CMK (cell line): ENCODE measurements at regions not wholly inside any gene's neighbourhood (a gene's known extent, or its start where the extent isn't known, plus 50 kb on each side); places are given as distances from the start of the nearest gene placed in this dataset.

Experiments used
- DNase-seq: peaks from one replicate; pipeline ENCODE4 v3.0.0-alpha.2; 2010; ENCODE audit warnings: low read depth

DNA sequence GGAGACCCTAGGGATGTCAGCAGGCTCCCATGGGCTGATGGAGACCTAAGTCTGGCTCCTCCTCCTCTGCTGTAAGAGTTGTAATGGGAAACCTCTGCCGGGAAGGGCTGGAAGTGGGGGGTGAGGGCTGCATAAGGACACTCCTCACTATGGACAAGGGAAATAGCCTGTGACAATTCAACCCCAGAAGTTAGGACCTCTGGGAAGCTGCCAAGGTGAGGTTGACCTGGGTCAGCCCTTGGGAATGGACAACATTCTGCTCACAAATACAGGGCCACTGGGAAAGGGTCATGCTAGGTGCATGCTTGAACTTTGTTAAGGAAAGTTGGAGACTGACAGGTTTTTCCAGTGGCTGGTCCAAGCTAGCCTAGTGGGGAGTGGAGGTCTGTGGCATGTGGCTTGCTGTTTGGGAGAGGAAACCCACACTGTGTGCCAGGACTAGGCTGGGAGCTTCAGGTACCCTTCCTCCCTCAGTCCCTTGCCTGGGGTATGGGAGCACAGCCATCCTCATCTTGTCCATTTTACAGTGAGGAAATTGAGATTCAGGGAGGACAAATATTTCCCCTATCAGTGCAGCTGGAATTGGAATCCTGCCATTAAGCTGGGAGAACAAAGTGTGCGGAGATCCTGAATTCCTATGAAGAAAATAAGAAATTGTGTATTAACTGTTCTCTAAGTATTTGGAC lies 190.4 kb downstream of the SALL1 start:
- no peak for DNase-seq

DNA sequence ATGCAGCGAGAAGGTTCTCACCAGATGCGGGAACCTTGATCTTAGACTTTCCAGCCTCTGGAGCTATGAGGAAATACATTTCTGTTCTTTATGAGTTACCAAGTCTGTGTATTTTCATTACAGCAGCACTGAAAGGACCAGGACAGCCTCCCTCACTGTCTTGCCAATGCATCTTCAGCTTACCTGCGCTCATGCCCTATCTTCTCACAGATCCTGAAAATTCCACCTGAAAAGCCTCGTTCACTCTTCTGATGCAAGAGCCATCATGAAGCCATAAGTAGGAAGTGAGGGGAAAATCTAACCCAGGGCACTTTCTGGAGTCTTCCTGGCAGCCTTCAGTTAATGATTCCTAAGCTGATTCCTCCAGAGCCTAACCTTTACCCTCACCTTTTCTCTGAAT lies 194.0 kb downstream of the SALL1 start:
- no peak for DNase-seq

DNA sequence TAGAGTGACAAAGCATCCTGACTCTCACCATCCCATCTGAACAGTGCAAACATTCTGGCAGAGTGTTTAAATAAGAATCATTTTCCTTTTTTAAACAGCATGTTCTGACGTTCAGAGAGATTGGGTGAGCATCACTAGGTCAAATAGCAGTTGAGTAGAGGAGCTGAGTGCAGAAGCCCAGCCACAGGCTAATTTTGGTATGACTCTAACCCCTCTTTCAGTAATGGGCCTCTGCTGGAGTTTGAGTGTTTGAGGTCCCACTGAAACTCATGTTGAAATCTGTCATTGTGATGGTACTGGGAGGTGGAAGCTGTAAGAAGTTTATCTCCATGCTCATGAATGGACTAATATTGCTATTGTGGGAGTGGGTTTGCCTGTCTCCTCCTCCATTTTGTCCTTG lies 194.4 kb downstream of the SALL1 start:
- DNase-seq, result no peak

DNA sequence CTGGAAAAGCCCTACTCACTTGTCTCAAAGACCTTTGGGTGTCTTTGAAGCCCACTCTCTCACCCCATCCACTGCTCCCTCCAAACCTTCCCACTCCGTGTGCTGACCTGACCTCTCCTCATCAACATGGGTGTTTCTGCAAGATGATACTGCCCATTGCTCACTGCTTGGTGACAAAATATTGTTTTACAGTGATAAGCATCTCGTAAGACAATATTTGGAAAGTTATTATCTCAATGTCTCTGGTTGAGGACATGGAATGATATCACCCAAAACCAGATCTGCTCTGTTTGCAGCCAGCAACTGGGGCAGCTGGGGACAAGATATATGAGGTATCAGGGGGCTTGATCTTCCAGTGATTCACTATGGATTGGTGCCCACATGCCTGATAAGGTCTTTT lies 195.8 kb downstream of the SALL1 start:
- DNase-seq, result no peak

DNA sequence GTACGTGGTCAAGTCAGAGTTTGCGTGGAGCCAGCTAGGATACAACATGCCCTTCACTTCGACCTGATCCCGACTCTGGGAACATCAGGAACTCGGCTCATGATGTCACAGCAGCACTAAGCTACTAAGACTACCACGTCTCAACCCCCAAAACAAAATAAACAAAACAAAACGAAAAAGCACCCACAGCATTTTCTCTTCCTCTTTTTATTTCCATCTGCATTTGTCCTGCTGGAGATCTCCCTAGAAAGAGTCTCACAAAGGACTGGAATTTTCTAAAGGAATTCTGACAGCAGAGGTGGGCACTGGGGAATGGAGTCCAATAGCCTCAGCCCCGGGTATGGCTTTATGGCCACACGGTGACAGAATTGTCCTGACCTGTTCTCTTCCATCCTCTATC lies 196.6 kb downstream of the SALL1 start:
- no peak for DNase-seq

DNA sequence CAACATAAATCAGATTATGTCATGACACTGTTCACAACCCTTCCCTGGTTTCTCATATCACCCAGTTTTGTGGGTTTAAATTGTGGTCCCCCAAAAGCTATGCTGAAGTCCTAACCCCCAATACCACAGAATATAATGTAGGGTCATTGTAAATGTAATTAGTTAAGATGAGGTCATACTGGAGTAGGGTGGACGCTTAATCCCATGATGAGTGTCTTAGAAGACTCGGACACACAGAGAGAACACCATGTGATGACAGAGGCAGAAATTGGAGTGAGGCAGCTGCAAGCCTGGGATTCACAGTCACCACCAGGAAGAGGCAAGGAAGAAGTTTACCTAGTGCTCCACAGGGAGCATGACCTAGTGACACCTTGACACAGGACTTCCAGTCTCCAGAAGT lies 197.8 kb downstream of the SALL1 start:
- DNase-seq, result no peak

DNA sequence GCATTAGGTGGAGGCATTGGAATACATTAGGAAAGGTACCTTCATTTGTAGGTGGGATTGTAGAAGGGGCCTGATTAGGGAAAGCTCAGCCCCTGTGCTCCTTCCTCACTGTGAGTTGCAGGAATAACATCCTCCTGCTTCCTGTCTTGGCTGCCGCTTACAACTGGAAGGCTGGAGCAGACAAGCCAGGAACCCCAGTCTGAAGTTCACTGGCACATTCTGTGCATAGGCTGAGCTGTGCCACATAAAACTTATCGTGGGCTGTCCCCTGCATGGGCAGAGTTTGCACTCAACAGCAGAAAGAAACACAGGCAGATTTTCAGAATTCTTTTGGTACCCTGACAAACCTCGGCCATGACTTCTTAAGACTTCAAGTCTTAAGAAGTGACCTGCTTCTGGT lies 200.1 kb downstream of the SALL1 start:
- no peak for DNase-seq

DNA sequence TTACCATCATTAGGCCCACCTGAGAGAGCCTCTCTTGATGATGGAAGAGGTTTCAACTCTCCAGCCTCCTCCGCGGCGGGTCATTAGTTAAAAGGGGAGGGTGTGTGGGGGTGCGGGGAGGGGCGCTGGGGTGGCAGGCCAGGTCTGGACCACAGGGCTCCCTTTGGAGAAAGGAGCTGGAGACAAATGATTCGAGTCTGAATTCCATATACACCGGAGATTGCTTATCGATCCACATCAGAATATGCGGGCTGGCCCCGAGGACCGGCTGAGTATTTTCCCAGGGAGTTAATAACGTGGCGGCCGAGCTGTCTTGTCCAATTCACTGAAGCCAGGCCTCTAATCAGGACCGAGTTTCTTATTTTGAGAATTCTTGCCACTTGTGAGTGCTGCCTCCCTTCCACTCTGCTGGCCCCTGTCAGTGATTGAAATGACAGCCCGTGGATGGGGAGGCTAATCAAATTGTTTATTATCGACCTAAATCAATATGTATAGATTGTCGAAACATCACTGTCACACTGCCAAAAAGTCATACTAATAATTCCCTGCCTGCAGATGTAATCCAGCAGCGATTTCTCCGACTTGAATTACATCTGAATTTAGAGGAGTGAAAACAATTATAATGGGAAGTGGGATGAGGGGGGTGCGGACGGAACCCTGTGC lies 202.7 kb downstream of the SALL1 start:
- DNase-seq, result no peak

DNA sequence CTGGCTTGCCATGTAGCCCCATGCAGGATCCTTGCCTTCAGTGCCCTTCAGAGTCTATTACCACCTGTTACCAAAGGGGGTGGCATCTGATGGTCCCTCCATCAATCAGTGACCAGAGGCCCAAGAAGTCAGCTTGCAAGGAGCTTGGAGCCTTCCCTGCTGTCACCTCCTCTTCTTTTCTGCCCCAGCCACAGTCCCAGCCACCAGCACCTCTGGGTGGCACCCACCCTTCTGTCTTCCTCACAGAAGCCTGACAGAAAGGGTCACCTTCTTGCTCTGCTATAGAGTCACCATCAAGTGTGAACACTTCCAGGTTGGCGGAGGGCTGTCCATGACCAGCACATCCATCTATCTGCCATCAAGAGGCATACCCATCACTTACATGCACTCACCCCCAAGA lies 203.2 kb downstream of the SALL1 start:
- DNase-seq, result no peak

DNA sequence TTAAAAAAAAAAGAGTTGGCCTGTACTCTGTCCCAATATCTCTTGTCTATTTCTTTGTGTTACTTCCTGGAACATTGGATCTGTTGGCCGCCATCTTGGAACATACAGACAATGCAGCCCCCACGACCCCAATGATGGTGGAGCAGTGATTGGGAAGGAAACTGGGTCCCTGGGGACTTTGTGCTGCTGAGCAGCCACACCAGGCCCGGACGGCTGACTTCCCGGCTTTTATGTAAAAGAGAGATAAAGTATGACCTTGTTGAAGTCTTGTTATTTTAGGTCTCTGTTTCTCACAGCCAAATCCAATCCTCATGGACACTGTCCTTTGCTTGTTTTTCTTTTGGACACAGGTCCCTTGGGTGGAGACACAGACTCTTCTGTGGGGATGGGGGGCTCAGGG lies 204.5 kb downstream of the SALL1 start:
- no peak for DNase-seq

DNA sequence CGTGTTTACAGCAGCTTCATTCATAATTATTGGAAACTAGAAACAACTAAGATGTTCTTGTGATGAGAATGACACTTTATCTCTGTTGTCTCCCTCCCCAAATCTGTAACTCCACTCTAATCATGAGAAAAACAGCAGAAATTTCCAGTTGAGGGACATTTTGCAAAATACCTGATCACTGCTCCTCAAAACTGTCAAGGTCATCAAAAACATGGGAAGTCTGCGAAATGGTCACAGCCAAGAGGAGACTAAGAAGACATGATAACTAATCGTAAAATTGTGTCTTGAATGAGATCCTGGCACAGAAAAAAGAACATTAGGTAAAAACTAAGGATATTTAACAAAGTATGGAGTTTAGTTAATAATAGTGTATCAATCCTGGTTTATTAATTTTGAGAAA lies 204.2 kb downstream of the CYLD start:
- DNase-seq, result no peak

DNA sequence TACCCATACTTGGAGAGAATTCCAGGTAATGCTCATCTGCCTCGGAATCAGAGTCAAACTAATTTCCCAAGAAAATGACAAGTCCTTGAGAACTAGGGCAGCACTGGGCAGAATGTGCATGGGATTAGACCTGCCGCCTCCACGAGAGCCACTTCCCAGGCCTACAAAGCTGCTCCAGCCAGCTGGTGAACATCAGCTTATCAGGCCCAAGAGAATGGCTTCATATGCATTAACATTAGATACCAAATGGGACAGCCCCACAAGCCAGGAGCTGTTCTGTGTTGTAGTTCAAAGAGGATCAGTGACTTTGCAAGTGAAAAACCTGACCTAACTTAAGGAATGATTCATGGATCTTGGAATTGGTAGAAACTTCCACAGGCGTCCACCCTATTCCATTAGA lies 203.3 kb downstream of the CYLD start:
- DNase-seq, result no peak

DNA sequence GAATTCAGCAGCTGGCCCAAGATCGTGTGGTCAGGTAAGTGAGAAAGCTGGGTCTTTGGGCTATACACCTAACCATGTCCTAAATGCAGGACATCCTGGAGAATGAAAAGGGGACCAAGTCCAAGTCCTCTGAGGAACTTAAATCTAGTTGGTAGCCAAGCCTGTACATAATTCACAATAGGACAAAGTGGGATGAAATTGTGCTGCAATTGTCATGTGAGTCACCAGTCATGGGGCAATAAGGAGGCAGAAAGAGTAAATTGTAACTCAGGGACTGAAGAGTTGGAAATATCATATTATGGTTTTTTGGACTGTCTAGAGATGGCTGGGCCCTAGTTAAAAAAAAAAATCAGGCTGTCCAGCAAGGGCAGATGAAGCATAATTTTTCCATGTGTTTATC lies 202.6 kb downstream of the CYLD start:
- DNase-seq, result no peak

DNA sequence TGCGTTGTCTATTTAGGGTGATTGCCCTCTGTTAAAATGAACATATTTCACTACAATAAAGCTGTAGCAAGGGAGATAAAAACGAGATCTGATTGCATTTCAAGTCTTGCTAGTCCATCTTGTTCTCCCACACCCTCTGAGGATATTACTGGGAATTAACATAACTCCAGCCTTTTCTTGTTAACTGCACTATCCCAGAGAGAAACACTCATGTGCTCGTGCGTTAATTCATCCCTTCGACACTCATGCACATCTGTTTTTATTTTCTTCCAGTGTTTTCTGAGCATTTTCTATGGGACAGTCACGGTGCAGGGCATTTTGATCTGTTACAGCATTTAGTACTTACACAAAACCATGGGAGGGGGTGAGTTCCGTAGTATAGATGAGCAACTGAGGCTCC lies 202.1 kb downstream of the CYLD start:
- DNase-seq, result no peak

DNA sequence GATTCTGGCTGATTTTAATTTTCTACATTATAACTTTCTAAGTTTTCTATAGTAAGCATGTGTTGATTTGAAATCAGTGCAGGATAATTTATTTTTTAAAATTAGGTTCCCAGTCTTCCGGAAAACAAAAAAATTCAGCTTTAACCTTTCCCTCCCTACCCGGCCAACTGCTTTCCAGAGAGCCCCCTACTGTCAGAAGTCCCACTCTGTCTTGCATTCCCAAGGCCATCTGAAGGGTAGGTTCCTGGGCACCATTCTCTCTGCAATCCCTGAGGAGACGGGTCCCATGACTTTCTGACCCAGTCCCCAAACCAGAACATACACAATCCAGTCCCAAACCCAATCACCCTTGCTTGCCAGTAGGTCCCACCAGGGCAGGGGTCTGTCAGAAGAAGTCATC lies 200.3 kb downstream of the CYLD start:
- DNase-seq, result no peak

DNA sequence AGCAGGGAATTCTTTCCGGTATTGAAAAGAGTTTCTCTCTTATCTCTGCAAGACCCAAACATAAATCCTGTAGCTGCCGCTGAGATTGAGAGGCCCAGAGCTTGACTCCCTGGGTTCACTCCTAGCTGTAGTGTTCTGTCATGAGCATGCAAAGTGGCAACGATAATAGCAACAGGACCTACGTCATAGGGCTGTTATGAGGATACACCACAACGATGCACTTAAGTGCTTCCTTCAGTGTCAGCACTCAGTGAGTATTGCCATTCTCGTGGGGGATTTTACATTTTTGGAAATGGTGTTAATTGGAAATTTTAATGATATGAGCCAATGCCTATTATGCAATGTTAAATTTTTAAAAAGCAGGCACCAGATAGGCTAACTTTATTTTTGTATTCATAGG lies 199.8 kb downstream of the CYLD start:
- no peak for DNase-seq

DNA sequence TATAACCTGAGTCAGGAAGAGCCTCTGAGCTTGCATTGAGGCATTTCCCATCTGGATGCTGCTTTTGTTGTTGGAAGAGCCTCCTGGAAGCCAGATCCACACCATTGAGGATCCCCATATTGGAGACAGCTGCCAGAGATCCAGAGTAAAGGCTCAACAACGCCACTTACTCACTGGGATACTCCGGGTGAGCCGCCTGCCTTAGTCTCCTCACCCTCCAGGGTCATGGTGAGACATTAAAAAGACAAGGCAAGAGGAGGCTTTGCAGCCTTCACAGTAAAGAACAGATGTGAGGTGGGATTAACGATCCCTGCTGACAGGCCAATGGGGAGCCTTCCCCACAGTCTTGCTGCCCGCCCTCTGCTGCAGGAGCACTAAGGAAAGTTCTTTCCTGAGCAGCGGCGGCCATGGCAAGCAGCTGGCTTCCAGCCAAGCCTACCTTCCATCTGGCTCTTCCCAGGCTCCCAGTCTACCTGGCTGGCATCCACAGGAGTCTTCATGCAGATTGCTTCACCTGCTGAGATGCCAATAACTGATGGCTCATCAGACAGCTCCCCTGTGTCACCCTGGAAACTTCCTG lies 198.5 kb downstream of the CYLD start:
- no peak for DNase-seq

DNA sequence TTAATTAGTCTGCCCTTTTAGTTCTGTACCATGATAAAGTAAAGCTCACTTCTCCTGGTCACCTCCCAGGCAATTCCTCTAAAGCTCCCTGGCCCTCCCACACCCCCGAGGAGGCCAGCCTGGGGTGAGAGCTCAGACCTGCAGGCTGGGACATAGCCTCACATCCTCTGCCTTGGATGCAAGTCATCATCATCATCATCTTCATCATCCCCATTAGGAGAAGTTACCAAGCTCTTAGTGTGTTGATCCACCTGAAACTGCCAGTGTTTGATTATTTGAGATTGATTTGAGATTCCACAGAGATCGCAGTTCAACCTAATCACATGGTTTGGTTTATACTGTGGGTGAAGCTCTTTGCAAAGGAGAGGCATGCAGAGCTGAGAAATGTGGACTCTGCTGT lies 197.5 kb downstream of the CYLD start:
- no peak for DNase-seq

DNA sequence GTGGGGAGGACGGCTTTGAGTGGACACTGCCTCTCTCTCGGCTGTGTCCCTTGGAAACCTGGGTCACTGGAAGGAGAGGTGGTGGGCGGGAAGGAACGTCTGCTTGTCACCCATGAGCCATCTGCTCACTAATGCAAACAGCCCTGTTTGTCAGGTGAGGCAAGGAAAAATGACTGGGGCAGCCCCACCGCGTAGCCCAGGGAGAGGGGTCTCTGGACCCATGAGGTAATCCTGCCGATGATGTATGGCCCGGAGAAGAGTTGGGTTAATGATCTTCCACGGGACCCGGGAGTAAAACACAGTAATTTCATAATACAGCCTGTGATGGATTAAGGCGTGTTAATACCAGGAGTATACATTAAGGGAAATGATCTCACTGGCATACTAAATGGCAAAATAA lies 197.0 kb downstream of the CYLD start:
- no peak for DNase-seq

DNA sequence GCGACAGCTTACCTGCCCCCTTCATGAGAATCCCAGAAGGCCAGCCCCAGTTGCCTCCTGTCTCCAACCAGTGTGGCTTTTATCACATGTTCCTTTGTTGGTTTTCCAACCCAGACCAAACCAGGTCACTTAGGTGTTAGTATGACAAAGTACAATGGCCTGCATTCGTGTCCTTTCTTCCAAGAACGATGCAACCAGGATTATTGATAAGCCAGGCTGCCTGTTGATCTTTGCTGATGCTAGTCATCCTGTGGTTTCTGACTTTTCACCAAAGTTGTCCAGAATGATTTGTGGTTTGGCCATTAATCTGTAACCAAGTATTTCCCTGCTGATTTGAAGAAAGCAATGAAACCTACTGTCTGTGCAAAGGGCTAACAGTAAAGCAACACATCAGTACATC lies 191.4 kb downstream of the CYLD start:
- no peak for DNase-seq

DNA sequence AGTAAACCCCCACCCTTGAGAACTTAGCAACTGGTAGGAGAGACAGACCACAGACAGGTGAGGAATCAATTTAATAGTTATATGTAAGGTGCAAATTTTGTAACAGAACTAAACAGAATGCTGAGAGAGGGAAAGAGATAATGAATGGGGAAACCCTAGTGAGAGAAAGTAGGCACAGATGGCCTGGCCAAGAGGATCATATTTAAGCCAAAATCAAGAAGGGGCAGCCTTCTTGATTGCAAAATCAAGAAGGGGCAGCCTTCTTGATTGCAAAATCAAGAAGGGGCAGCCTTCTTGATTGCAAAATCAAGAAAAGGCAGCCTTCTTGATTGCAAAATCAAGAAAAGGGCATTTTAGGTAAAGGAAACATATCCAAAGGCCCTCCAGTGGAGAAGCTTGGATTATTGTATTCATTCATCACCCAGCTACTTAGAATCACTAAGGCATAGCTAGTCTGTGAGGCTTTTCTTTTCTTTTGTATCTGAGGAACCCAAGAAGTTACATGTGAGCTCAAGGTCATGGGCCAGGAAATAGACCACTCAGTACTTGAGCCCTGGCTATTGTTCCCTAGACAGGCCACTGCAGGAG lies 190.6 kb downstream of the CYLD start:
- no peak for DNase-seq

DNA sequence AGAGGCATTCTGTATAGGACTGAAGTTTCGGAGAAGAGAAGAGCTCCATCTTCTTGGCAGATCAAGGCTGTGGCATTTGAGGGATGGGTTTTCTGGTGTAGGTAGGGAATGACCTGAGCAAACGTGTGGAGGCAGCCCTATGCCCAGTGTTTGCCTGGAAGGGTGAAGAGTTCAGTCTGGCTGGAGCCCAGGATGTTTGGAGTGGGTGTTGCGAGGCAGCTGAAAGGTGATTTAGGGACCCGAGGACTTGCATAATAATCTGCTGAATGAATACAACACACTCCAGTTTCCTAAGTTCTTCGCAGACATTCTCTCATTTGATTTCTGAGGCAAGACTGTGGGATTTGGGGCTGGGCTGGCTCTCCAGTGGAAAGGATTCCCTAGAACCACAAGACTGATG lies 186.2 kb downstream of the CYLD start:
- DNase-seq, result no peak

DNA sequence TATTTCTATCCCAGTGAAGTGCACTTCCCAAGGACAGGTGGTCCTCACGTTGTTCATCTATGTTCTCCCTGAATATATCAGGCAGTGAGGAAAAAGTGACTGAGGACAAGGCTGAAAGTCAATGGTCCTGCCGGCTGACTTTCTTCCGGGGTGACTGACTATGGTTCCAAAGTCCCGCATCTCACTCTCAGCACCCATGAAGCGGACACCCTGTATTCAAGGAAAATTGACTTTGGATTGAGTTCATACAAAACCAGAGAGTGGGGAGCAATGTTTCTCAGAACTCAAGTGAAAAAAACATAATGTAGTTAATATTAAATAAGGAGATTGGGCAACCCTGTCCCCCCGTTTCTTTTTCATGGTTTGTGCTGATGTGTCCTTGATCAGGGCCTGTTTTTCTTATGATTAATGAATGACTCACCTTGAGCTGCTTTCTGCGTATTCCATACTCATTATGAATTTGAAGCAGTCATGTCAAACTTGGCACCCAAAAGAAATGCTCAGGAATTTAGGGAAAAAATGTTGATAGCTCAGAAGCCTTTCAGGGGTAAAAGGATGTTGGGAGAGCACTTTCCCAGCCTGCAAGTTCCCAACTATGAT lies 184.0 kb downstream of the CYLD start:
- DNase-seq, result no peak
